Thoracic aorta (tissue), 2 donors: ENCODE measurements at regions not wholly inside any gene's neighbourhood (a gene's known extent, or its start where the extent isn't known, plus 50 kb on each side); places are given as distances from the start of the nearest gene placed in this dataset.

Experiments
- ATAC-seq: fragments of 150-250 bp; one replicate; pipeline ENCODE4 v1.8.0; 2017; ENCODE audit warnings: low read depth; ENCODE audit not compliant: insufficient number of reproducible peaks, low FRiP score
- DNase-seq: peaks from one replicate; pipeline ENCODE4 v3.0.0-alpha.2; 2020; ENCODE audit warnings: low spot score
- H3K27ac ChIP-seq, 2 donors: fragments of 200-600 bp; sonication (generic); 1 replicate in 1 of 2; 2 replicates in 1 of 2; pipeline ENCODE4 v1.5.1; 2016; ENCODE audit warnings: mild to moderate bottlenecking in 2 of 2, moderate library complexity in 2 of 2
- H3K27me3 ChIP-seq: fragments of 200-600 bp; sonication (generic); replicated peaks from 2 replicates; pipeline ENCODE4 v1.6.0; 2016; ENCODE audit warnings: mild to moderate bottlenecking; ENCODE audit not compliant: insufficient read depth
- H3K36me3 ChIP-seq: fragments of 200-600 bp; sonication (generic); one replicate; pipeline ENCODE4 v1.5.1; 2016
- H3K4me1 ChIP-seq, 2 donors: fragments of 200-600 bp; sonication (generic); 1 replicate in 1 of 2; 2 replicates in 1 of 2; pipeline versions ENCODE4 v1.5.1 to v1.6.0; 2016; ENCODE audit warnings: low read depth in 2 of 2, mild to moderate bottlenecking in 1 of 2; ENCODE audit not compliant: control insufficient read depth in 1 of 2
- H3K4me3 ChIP-seq: fragments of 200-600 bp; sonication (generic); 2 replicates; pipeline ENCODE4 v1.5.1; 2016; ENCODE audit warnings: mild to moderate bottlenecking
- H3K9me3 ChIP-seq: fragments of 200-600 bp; sonication (generic); 2 replicates; pipeline ENCODE4 v1.5.1; 2016
- TF ChIP-seq, protein P1 (sequence below): fragments of 200-600 bp; sonication (generic); IDR thresholded peaks from one replicate; pipeline ENCODE4 v1.5.1; 2019; ENCODE audit warnings: antibody characterized with exemption

DNA sequence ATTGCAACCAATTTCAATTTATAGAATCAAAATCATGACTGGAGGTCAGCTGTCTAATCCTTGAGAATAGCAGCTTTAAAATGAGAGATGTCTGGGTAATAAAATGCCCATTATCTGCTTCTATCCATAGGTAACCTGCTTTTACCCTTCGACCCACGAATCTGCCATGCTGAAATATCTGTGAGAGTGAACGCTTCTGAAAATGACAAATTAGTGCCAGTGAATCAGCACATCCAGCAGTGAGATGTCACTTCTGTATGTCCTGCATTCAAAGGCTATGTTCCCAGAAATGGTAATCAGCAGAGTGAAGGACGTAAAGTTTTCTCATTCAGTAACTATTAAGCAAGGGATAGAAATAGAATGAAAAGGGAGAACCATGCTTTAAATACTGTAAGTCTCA lies 532.4 kb upstream of the ITGA1 start:
- TF ChIP-seq, protein P1, sequence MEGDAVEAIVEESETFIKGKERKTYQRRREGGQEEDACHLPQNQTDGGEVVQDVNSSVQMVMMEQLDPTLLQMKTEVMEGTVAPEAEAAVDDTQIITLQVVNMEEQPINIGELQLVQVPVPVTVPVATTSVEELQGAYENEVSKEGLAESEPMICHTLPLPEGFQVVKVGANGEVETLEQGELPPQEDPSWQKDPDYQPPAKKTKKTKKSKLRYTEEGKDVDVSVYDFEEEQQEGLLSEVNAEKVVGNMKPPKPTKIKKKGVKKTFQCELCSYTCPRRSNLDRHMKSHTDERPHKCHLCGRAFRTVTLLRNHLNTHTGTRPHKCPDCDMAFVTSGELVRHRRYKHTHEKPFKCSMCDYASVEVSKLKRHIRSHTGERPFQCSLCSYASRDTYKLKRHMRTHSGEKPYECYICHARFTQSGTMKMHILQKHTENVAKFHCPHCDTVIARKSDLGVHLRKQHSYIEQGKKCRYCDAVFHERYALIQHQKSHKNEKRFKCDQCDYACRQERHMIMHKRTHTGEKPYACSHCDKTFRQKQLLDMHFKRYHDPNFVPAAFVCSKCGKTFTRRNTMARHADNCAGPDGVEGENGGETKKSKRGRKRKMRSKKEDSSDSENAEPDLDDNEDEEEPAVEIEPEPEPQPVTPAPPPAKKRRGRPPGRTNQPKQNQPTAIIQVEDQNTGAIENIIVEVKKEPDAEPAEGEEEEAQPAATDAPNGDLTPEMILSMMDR = no peak
- Histone ChIP-seq H3K36me3 (no peaks in the 10 kb centered on the region), H3K4me3 (no peak overlapping the region), H3K4me1 (no peaks in the 10 kb centered on the region), H3K27ac (no peak overlapping the region), H3K9me3 (no peaks in the 10 kb centered on the region), H3K27me3 (no peaks in the 10 kb centered on the region)
- DNase-seq (no peak), ATAC-seq (no peak)

DNA sequence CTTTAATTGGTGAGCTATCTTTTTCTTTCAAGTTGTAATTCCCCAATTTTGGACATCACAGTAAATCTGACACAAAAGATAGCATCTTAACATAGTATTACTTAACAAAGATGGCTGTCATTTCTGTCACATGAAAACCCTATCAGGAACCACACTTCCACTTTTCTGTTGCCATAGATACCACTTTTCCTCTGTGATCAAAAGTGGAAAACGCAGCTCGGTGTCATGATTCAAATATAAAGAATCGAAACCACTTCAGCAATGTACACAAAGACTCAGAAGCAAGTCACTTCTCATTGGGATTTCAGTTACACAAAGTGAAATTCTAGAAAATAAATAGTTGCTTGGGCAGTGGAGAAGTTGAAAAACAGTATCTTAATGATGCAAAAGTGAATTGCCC lies 524.9 kb upstream of the ITGA1 start:
- no peak for DNase-seq
- no peaks in the 10 kb centered on the region for H3K9me3 ChIP-seq
- H3K36me3 ChIP-seq = no peaks in the 10 kb centered on the region
- ATAC-seq = no peak
- H3K27me3 ChIP-seq = no peaks in the 10 kb centered on the region
- TF ChIP-seq, protein P1 = no peak
- H3K4me3 ChIP-seq = no peak overlapping the region
- H3K4me1 ChIP-seq = no peaks in the 10 kb centered on the region
- no peak overlapping the region for H3K27ac ChIP-seq

DNA sequence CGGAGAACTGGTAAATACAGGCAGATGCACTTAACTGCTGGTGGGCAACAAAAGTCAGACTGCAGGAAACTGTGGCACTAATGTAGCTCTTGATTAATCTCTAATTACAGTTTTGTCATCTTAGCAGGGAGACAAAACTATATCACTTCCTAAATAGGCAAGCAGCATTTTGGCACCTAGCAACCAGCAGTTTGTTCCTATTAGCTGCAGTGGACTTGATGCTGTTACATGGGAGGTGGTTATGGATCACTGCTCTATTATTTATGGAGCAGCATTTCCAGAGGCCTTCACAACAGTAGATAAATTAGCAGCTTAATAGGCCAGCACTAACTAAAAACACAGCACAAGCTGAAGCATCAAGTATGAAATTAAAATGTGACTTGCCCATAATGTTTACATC lies 518.3 kb upstream of the ITGA1 start:
- Histone ChIP-seq H3K27me3 (no peaks in the 10 kb centered on the region), H3K36me3 (no peaks in the 10 kb centered on the region), H3K4me1 (no peaks in the 10 kb centered on the region), H3K9me3 (no peaks in the 10 kb centered on the region), H3K27ac (no peak overlapping the region), H3K4me3 (no peak overlapping the region)
- ATAC-seq (no peak), DNase-seq (no peak)
- TF ChIP-seq, protein P1 = no peak

DNA sequence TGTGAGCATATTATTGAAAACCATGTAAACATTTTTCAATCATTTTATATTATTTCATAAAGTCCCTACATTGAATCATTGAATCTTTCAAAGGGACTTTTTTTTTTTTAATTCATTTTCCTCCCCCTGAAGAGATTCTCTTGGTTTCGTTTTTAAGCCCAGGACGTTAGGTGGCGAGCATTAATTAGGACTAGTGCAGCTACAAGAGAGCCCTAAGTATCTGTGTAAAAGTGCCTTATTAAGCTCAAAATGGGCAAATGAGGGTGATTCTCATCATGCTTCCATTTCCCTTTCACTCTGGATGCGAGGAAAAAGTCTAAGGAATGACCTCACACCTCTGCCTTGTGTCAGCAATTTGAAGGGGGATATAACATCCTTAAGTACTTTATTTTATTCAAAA lies 517.9 kb upstream of the ITGA1 start:
- DNase-seq = no peak
- no peak for ATAC-seq
- no peak overlapping the region for H3K4me3 ChIP-seq

DNA sequence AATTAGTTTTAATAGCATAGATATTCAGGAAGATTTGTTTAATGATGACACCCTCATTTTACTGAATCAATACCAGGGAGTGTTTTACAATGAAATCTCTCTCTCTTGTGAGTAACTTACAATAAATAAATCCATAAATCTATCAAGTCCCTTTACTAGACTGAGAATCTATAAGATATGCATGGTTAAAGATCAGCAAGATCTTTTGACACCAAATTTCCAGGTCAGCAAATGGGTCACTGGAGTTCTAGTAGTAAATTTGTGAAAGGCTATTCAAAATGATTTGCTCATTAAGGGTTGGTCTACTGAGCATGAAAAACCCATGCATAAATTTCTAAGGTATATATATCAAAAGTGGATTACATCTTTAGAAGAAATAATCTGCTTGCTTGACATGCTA lies 512.1 kb upstream of the ITGA1 start:
- DNase-seq (no peak), ATAC-seq (no peak)
- Histone ChIP-seq H3K4me3 (no peak overlapping the region), H3K9me3 (no peaks in the 10 kb centered on the region), H3K27me3 (no peaks in the 10 kb centered on the region), H3K27ac (no peak overlapping the region), H3K36me3 (no peaks in the 10 kb centered on the region), H3K4me1 (no peaks in the 10 kb centered on the region)
- TF ChIP-seq, protein P1 = no peak

More for the DNA sequence above, 517.9 kb upstream of the ITGA1 start:
- H3K9me3 ChIP-seq = no peaks in the 10 kb centered on the region
- no peak overlapping the region for H3K27ac ChIP-seq
- H3K36me3 ChIP-seq = no peaks in the 10 kb centered on the region
- TF ChIP-seq, protein P1 = no peak
- no peaks in the 10 kb centered on the region for H3K27me3 ChIP-seq
- H3K4me1 ChIP-seq = no peaks in the 10 kb centered on the region
